ENCODE measurements at regions not wholly inside any gene's neighbourhood (a gene's known extent, or its start where the extent isn't known, plus 50 kb on each side); places are given as distances from the start of the nearest gene placed in this dataset.

DNA sequence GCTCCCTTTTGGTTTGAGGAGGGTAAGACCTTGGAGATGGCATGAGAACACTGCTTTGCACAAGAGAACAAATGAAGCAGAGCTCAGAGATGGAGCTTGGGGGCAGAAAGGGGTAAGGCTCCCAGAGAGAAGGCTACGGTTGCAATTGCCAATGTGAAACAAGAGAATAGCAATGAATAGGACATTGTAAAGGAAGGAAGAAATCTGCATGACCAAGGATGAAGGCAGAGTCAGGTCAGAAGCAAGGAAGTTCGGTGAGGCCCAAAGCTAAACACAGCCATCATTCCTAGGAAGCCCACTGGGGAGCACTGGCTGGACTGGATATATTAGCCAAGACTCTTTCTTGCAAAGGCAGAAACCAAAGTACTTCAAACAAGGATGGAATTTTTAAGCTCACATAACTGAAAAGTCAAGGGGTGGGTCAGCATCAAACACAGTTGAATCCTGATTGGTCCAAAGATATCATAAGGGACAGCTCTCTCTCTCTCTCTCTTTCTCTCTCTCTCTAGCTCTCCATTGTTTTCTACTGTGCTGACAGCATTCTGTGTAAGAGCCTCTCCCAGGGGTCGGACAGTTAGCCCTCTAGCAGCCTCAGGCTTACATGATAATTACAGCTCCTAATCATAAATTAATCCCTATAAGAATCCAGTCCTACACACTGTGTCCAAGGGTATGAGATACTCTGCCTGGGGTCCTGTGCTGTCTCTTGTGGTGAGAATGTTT is 484.3 kb downstream of the SOX6 start:
- Histone ChIP-seq H3K27me3 (no peaks in the 10 kb centered on the region), H3K4me3 (no peak overlapping the region), H3K27ac (no peak overlapping the region), H3K4me1 (no peaks in the 10 kb centered on the region), H3K9me3 (no peaks in the 10 kb centered on the region), H3K36me3 (no peaks in the 10 kb centered on the region)
- intact Hi-C loops (cut with DNase I; ENCODE audit: low total_unique reads) = no loop called here
- DNase-seq (ENCODE audit: low spot score in 2 of 2) = no peak
- TF ChIP-seq, protein P1, sequence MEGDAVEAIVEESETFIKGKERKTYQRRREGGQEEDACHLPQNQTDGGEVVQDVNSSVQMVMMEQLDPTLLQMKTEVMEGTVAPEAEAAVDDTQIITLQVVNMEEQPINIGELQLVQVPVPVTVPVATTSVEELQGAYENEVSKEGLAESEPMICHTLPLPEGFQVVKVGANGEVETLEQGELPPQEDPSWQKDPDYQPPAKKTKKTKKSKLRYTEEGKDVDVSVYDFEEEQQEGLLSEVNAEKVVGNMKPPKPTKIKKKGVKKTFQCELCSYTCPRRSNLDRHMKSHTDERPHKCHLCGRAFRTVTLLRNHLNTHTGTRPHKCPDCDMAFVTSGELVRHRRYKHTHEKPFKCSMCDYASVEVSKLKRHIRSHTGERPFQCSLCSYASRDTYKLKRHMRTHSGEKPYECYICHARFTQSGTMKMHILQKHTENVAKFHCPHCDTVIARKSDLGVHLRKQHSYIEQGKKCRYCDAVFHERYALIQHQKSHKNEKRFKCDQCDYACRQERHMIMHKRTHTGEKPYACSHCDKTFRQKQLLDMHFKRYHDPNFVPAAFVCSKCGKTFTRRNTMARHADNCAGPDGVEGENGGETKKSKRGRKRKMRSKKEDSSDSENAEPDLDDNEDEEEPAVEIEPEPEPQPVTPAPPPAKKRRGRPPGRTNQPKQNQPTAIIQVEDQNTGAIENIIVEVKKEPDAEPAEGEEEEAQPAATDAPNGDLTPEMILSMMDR (IDR thresholded peaks at IDR 0.05) = no peak
- no peak for TF ChIP-seq POLR2A (IDR thresholded peaks at IDR 0.05)
- TF ChIP-seq POLR2AphosphoS5 (IDR thresholded peaks at IDR 0.05) = no peak

DNA sequence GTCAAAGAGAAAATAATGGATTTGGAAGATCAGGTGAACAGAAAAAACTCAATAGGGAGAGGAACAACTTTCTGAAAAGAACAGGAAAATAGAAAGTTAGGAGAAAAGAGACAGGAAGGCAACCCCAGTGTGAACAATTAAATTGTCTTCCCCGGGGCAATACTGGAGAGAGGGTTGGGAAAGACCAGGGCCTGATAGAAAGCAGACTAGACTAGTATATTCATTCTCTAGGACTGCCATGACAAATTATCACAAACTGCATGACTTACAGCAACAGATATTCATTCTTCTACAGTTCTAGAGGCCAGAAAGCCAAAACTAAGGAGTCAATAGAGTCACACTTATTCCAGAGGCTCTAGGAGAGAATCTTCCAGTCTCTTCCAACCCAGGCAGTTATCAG is 482.8 kb downstream of the SOX6 start:
- H3K27ac ChIP-seq = no peak overlapping the region
- no peak for TF ChIP-seq POLR2A (IDR thresholded peaks at IDR 0.05)
- no peak for TF ChIP-seq POLR2AphosphoS5 (IDR thresholded peaks at IDR 0.05)
- TF ChIP-seq, protein P1 (IDR thresholded peaks at IDR 0.05) = no peak
- H3K36me3 ChIP-seq = no peaks in the 10 kb centered on the region
- intact Hi-C loops (cut with DNase I; ENCODE audit: low total_unique reads) = no loop called here
- H3K4me3 ChIP-seq = no peak overlapping the region
- H3K27me3 ChIP-seq = no peaks in the 10 kb centered on the region
- no peak for DNase-seq (ENCODE audit: low spot score in 2 of 2)
- no peaks in the 10 kb centered on the region for H3K4me1 ChIP-seq
- H3K9me3 ChIP-seq = no peaks in the 10 kb centered on the region

DNA sequence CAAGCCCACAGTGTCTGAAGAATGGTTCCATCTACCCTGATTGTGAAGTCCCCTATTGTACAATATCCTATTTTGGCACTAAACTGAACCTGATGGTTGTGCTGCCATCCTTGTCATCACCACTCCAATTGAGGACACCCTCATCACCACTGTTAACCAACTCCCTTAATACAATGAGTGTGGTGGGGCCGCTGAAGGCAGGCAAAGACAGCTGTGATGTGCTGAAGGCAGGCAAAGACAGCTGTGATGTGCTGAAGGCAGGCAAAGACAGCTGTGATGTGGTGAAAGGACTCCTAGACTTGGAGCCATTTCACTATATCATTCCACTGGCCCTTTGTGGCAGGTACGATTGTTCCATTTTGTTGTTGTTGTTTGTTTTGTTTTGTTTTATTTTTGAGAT is 481.6 kb downstream of the SOX6 start:
- H3K4me1 ChIP-seq = no peaks in the 10 kb centered on the region
- H3K27ac ChIP-seq = no peak overlapping the region
- no peak for TF ChIP-seq POLR2A (IDR thresholded peaks at IDR 0.05)
- no peak for TF ChIP-seq POLR2AphosphoS5 (IDR thresholded peaks at IDR 0.05)
- TF ChIP-seq, protein P1 (IDR thresholded peaks at IDR 0.05) = no peak
- no peaks in the 10 kb centered on the region for H3K27me3 ChIP-seq
- H3K36me3 ChIP-seq = no peaks in the 10 kb centered on the region
- no peak overlapping the region for H3K4me3 ChIP-seq
- no peaks in the 10 kb centered on the region for H3K9me3 ChIP-seq
- intact Hi-C loops (cut with DNase I; ENCODE audit: low total_unique reads) = no loop called here
- no peak for DNase-seq (ENCODE audit: low spot score in 2 of 2)

DNA sequence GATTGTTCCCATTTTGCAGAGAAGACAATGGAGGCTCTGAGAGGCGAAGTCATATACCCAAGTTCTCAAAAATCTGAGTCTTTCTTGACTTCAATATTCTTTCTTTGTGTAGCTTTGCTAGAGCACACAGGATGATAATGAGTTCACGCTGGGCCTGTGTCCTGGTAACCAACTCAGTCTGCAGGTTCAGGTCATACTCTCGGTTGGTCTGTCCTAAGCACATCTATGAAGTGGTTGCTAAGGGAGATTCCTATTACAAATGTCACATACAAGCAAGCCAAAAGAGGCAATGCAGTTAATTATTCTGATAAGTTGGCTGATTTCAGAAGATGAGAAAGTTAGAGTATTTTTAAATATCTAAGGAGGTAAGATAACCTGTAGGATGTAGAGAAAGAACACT is 481.0 kb downstream of the SOX6 start:
- DNase-seq (ENCODE audit: low spot score in 2 of 2) = no peak
- TF ChIP-seq POLR2A (IDR thresholded peaks at IDR 0.05) (no peak), POLR2AphosphoS5 (IDR thresholded peaks at IDR 0.05) (no peak)
- TF ChIP-seq, protein P1 (IDR thresholded peaks at IDR 0.05) = no peak
- Histone ChIP-seq H3K4me1 (no peaks in the 10 kb centered on the region), H3K27me3 (no peaks in the 10 kb centered on the region), H3K9me3 (no peaks in the 10 kb centered on the region), H3K4me3 (no peak overlapping the region), H3K27ac (no peak overlapping the region), H3K36me3 (no peaks in the 10 kb centered on the region)
- intact Hi-C loops (cut with DNase I; ENCODE audit: low total_unique reads) = no loop called here

DNA sequence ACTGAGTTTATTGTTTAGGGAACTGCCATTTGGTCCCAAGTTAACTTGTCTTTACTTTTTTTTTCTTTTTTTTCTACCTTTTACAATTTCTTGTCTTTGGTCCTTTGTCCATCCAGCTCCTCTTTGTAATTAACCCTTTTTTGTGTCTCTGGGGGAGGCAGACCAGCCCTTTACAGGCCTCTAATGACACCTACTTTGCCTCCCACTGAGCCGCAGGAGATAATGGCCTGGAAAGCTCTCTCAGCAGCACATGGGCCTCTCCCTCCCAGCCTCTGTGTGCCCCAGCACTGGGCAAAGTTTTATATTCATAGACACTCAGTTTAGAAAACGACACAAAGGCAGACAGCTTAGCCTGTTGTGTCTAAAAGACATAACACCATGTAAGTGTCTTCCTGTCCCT is 480.4 kb downstream of the SOX6 start:
- no peaks in the 10 kb centered on the region for H3K36me3 ChIP-seq
- no peaks in the 10 kb centered on the region for H3K9me3 ChIP-seq
- H3K4me1 ChIP-seq = no peaks in the 10 kb centered on the region

More for the DNA sequence above, 480.4 kb downstream of the SOX6 start:
- DNase-seq (ENCODE audit: low spot score in 2 of 2) = no peak
- Histone ChIP-seq H3K4me3 (no peak overlapping the region), H3K27ac (no peak overlapping the region), H3K27me3 (no peaks in the 10 kb centered on the region)
- intact Hi-C loops (cut with DNase I; ENCODE audit: low total_unique reads) = no loop called here
- no peak for TF ChIP-seq POLR2AphosphoS5 (IDR thresholded peaks at IDR 0.05)
- TF ChIP-seq, protein P1 (IDR thresholded peaks at IDR 0.05) = no peak
- TF ChIP-seq POLR2A (IDR thresholded peaks at IDR 0.05) = no peak

Data from breast epithelium (tissue), 4 donors.